ENCODE measurements at regions not wholly inside any gene's neighbourhood (a gene's known extent, or its start where the extent isn't known, plus 50 kb on each side); places are given as distances from the start of the nearest gene placed in this dataset.

DNA sequence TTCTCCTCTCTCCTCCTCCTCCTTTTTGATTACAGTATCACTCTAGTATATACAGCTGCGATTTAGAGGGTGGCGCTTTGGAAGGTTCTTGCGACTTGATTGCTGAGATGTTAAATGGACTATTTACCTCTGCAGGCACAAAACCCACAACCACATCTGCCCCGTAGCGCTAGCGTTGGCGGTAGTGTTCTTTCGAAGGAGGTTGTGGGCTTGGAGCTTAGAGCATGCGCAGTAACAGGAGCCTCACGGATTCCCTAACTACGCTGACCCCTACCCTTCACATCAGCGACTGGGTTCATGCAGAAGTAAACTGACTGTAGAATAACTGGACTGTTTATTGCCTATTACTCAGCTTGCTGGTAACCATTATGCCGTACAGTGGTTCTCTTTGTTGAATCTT is 58.0 kb downstream of the CGGBP1 start:
- TF ChIP-seq POLR2AphosphoS5 (IDR thresholded peaks at IDR 0.05; ENCODE audit: insufficient read depth, low read depth, low read length) = no peak
- TF ChIP-seq CTCF (IDR thresholded peaks at IDR 0.05; ENCODE audit: extremely low read depth in 1 of 2, insufficient read depth in 1 of 2, low read depth in 1 of 2, low read length in 2 of 2) = no peak
- TF ChIP-seq EZH2 (IDR thresholded peaks at IDR 0.05; ENCODE audit: borderline replicate concordance, low read depth, low read length, severe bottlenecking) = no peak
- TF ChIP-seq POLR2A (IDR thresholded peaks at IDR 0.05; ENCODE audit: low read depth, low read length) = no peak
- TF ChIP-seq, protein P1, sequence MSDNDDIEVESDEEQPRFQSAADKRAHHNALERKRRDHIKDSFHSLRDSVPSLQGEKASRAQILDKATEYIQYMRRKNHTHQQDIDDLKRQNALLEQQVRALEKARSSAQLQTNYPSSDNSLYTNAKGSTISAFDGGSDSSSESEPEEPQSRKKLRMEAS (IDR thresholded peaks at IDR 0.05; ENCODE audit: insufficient read depth, insufficient read length) = no peak
- no peak for TF ChIP-seq MYC (IDR thresholded peaks at IDR 0.05; ENCODE audit: low read depth, low read length)
- no peak for TF ChIP-seq GATA2 (IDR thresholded peaks at IDR 0.05; ENCODE audit: insufficient read depth, insufficient read length, low read depth, low read length)
- no peak for TF ChIP-seq JUN (IDR thresholded peaks at IDR 0.05; ENCODE audit: borderline replicate concordance, insufficient read depth, insufficient read length, low read depth)
